DLD1 (cell line): ENCODE measurements at regions not wholly inside any gene's neighbourhood (a gene's known extent, or its start where the extent isn't known, plus 50 kb on each side); places are given as distances from the start of the nearest gene placed in this dataset.

ENCODE experiments used
- in situ Hi-C: cut with HindIII; loops from 2 replicates; pipeline ENCODE4 v1.10.0; 2017; ENCODE audit warnings: low sequenced_read_pairs

GRCh38 chr18:78601349-78601748 lies 378.3 kb upstream of the SALL3 start:
- in situ Hi-C loops = no loop called here

DNA sequence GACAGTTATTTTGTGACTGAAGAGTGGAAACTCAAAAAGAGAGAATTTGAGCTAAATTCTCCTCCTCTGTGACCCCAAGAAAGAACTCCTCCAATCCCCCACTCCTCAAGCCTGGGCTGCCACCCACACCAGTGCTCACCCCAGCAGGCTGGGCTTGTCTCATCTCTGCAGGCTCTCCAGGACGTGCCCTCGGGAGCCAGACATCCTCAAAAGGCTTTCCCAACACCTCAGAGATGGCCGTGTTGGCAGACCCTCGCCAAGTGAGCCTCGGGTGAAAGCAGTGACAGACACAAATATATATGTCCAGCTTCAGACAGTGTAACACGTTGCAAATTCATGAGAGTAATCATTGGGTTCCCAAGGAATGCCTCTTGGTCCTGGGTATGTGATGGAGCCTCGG lies 377.7 kb upstream of the SALL3 start:
- in situ Hi-C loops = no loop called here

- in situ Hi-C loops = no loop called here
Measured at GRCh38 chr18:78602430-78602829, 377.2 kb upstream of the SALL3 start.

DNA sequence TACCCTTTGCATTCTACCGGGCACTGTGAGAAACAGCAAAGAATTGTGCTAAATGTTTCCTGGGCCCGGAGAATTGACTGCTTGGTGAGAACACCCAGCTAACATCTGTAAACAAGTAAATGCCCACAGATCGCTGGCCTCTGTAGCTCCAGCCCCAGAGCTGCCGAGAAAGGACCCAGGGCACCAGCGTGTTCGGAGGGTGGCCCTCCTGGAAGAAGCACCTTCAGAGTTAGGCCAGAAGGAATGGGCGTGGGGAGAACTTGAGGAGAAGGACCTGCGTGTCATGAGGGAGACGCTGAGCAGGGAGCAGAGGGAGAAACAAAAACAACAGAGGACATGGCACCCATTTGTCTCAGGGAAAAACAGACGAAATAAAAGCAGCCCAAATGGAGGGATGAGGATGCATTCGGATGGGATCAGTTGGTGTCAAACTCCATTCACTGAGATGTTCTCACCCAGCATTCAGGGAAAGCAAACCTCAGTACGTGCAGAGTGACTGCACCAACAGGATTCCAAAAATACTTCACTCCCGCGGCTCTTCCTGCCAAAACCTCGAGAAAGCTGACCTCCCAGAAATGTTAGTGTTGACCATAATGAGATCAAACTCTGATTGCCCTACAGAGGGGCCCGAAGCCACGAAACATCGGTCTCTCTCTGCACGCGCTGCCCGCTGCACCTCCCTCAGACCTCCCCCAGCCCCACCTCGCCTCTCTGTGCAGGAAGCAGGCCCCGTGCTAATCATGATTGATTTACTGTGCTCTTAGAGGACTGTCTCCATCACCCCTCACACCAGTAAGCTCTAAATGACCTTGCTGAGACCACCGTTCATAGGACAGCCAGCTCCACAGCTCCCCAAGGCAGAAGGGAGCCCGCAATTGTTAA lies 376.3 kb upstream of the SALL3 start:
- in situ Hi-C loops = no loop called here

DNA sequence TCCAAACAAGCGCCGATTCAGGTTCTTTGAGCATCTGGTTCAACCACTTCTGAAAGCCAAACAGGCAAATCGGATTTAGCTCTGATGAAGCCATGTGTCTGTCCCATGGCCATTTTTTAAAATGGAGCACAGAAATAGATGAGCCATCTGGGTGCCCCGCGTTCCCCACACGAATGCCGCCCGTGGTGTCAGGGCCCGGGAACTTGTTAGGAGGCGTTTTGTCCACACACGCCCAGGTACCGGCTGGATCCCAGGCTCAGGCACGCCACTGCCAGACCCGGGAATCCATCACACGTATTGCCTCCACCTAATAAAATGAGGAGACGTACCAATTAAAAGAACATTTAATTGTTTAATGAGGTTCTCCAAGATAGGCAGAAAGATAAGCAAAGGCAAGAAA lies 374.4 kb upstream of the SALL3 start:
- in situ Hi-C loops = no loop called here

DNA sequence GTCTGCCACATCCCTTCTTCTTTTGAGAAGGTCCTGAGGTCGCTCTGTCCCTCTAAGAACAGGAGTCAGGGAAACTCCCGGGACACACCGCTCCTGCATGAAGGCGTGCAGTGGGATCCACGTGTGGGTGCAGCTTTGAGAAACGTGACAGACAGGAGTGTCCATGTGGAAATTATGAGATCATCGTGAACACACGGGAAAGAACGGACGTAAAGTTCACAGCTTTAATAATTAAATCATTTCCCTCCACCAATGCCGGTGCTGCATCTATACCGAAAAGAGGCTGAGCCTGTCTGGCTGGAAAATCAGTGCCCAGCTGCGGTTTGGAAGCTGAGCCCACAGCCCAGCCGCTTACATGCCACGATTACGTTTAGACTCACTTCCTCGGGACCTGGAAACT lies 372.4 kb upstream of the SALL3 start:
- in situ Hi-C loops = no loop called here

DNA sequence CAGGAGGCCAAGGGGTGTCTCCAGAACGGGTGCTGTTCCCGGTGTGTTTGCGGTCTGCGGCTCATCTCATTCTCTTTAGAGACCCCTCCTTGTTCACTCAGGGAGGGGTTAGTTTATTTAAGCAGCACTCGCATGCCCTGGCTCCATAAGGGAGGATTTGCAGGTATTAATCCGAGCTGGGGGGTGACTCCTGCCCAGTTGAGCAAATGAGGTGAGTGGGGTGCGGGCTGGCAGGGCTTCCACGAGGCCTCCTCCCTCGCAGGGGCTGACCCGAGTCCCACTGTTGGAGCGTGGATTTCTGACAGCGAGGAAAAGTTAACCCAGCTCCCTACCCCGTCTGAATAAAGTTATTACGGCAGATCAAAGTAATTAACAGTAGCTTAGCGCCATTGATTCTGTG lies 371.8 kb upstream of the SALL3 start:
- in situ Hi-C loops = no loop called here

- in situ Hi-C loops = no loop called here
Measured at GRCh38 chr18:78610179-78610578, 369.4 kb upstream of the SALL3 start.

GRCh38 chr18:78611201-78611800 lies 368.3 kb upstream of the SALL3 start:
- in situ Hi-C loops = no loop called here

- in situ Hi-C loops = no loop called here
Measured at GRCh38 chr18:78611869-78612268, 367.7 kb upstream of the SALL3 start.

GRCh38 chr18:78612318-78612717 lies 367.3 kb upstream of the SALL3 start:
- in situ Hi-C loops = no loop called here

DNA sequence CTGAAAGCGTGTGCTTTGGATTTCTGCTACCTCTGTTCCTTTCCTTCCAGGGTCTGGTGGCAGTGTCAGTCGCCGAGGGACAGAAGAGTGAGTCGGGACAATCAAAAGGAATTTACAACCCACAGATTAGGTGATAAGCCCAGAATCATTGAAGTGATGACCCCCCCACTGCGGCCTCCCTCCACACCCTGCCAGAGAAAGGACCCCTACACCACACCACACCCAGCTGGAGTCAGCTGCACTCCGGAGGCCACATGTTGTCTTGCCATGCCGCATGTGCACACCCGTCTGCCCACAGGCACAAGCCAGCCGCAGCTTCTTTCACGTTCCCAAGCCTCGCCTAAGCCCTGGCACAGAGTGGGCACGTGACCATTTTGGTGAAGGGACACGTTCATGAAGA lies 366.8 kb upstream of the SALL3 start:
- in situ Hi-C loops = no loop called here

DNA sequence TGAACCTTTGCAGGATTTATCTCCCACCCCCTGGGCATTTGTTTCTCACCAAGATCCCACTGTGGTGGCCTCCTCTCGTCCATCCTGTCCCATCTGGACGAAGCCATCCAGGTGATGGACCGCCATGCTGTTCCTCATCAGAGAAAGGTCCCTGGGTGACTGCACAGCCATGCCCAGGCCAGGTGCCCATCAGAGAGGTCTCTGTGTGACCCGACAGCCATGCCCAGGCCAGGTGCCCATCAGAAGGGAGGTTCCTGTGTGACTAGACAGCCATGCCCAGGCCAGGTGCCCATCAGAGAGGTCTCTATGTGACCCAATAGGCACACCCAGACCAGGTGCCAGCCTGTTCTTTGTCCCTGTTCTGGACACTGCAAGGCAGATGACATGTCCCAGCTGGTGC lies 360.9 kb upstream of the SALL3 start:
- in situ Hi-C loops = no loop called here

- in situ Hi-C loops = no loop called here
Measured at GRCh38 chr18:78619854-78620253, 359.8 kb upstream of the SALL3 start.

GRCh38 chr18:78620326-78620725 lies 359.3 kb upstream of the SALL3 start:
- in situ Hi-C loops = no loop called here

- in situ Hi-C loops = no loop called here
Measured at GRCh38 chr18:78621141-78621755, 358.4 kb upstream of the SALL3 start.

GRCh38 chr18:78622251-78622906 lies 357.2 kb upstream of the SALL3 start:
- in situ Hi-C loops = no loop called here

- in situ Hi-C loops = no loop called here
Measured at GRCh38 chr18:78622907-78623541, 356.6 kb upstream of the SALL3 start.

DNA sequence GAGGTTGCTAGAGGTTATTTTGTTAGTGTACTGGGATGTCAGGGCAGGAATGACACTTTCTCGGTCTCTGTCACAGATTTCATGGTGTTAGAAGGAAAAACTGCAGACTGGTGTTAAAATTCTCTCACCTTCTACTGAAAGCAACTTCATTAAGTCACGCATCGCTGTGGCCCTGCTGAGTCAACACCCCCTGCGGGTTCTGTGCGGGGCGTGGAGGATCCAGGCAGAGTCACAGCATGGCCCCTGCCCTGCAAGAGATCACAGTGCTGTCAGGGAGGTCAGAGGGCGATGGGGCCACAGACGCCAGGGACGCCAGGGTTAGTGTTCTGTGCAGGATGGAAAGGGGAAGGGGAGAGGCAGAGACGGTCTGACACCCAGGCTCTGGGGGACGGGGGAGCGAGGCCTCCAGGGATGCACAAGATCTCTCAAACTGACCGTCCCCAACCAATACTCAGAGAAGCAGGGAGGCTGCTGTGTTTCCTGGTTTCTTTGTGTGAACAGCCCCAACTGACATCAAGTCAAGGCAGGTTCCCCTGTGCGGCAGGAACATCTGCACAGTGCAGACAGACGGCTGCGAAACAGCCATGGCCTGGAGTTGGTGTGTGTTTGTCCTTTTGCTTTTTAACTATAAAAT lies 354.9 kb upstream of the SALL3 start:
- in situ Hi-C loops = no loop called here

GRCh38 chr18:78625847-78626246 lies 353.8 kb upstream of the SALL3 start:
- in situ Hi-C loops = no loop called here
